HuH-7 (cell line): ENCODE measurements at regions not wholly inside any gene's neighbourhood (a gene's known extent, or its start where the extent isn't known, plus 50 kb on each side); places are given as distances from the start of the nearest gene placed in this dataset.

Experiments
- DNase-seq: peaks from one replicate; pipeline ENCODE4 v3.0.0; 2011; ENCODE audit warnings: low spot score

GRCh38 chr10:84789026-84789425, 460.6 kb downstream of the CCSER2 start:
- DNase-seq, result no peak

GRCh38 chr10:84798312-84798711, 469.9 kb downstream of the CCSER2 start:
- no peak for DNase-seq

- DNase-seq, result no peak
Observed at GRCh38 chr10:84801156-84801555, 472.8 kb downstream of the CCSER2 start.

GRCh38 chr10:84801916-84802315, 473.5 kb downstream of the CCSER2 start:
- DNase-seq, result no peak

- no peak for DNase-seq
Observed at GRCh38 chr10:84805149-84805548, 476.8 kb downstream of the CCSER2 start.

- DNase-seq, result no peak
Observed at GRCh38 chr10:84811113-84811512, 482.7 kb downstream of the CCSER2 start.

- DNase-seq, result no peak
Observed at GRCh38 chr10:84818961-84819360, 490.6 kb downstream of the CCSER2 start.

- DNase-seq, result peak; percentile 12
Observed at GRCh38 chr10:84820120-84820519, 491.7 kb downstream of the CCSER2 start.

- DNase-seq, result no peak
Observed at GRCh38 chr10:84820596-84820995, 492.2 kb downstream of the CCSER2 start.

GRCh38 chr10:84822931-84823630, 494.7 kb downstream of the CCSER2 start:
- DNase-seq, result no peak

GRCh38 chr10:84824525-84824924, 496.1 kb downstream of the CCSER2 start:
- DNase-seq, result no peak

- no peak for DNase-seq
Observed at GRCh38 chr10:84825330-84825729, 496.9 kb downstream of the CCSER2 start.

- no peak for DNase-seq
Observed at GRCh38 chr10:84826704-84827103, 498.3 kb downstream of the CCSER2 start.

GRCh38 chr10:84829131-84829530, 500.7 kb downstream of the CCSER2 start:
- no peak for DNase-seq

GRCh38 chr10:84837041-84837812, 508.8 kb downstream of the CCSER2 start:
- no peak for DNase-seq

GRCh38 chr10:84837877-84838276, 509.5 kb downstream of the CCSER2 start:
- no peak for DNase-seq

GRCh38 chr10:84838851-84839250, 510.5 kb downstream of the CCSER2 start:
- no peak for DNase-seq

- DNase-seq, result no peak
Observed at GRCh38 chr10:84842593-84842992, 514.2 kb downstream of the CCSER2 start.

GRCh38 chr10:84844461-84844860, 516.1 kb downstream of the CCSER2 start:
- no peak for DNase-seq

GRCh38 chr10:84845628-84846261, 517.4 kb downstream of the CCSER2 start:
- DNase-seq, result no peak

- no peak for DNase-seq
Observed at GRCh38 chr10:84846658-84847316, 518.4 kb downstream of the CCSER2 start.

GRCh38 chr10:84848967-84849366, 520.6 kb downstream of the CCSER2 start:
- DNase-seq, result no peak

- no peak for DNase-seq
Observed at GRCh38 chr10:84850826-84851225, 522.4 kb downstream of the CCSER2 start.
